ENCODE measurements at regions not wholly inside any gene's neighbourhood (a gene's known extent, or its start where the extent isn't known, plus 50 kb on each side); places are given as distances from the start of the nearest gene placed in this dataset.
A peak's percentile ranks its signal among the peaks of the same experiment; 100 is the strongest.
"Not testable (repeated sequence)": the region's sequence is repeated elsewhere in the genome, so short reads cannot be mapped to it uniquely, and the experiment has no call there.

- no peak for DNase-seq (ENCODE audit: low read depth)
Observed at GRCh38 chr2:182595650-182596049, 120.4 kb upstream of the DNAJC10 start.

DNA sequence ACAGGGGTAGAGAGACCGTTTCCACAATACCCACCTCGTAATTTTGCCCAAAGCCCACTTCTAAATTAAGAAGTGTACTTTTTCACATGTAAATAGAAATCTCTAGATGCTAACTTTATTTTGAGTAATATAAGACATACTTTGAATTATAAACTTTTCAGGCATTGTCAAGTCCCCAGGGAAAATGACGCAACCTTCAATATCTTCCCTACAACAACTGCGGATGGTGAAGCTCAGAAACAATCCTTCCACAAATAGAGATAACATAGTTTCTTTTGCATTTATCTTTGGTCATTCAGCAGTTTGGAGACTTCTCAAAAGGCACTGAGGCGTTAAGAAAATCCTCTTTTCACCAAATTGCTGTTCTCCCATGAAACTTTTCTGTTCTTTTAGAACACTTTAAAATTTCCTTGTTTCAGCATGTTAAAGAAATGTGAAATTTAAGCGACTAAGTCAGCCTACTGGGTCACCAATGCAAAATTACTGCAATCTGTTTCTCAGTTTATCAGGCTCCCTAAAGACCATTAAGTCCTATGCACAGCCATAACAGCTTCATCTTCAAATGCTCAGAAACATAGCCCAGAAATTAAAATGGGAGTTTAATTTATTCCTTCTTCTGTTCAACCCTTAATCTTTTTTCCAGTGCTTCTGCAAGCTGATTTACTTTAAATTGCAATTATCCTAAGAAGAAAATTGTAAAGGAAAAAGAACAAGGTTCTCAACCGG, 118.3 kb upstream of the DNAJC10 start:
- DNase-seq (ENCODE audit: low read depth): peak; percentile 6

- DNase-seq (ENCODE audit: low read depth): no peak
Observed at GRCh38 chr2:182598626-182599025, 117.4 kb upstream of the DNAJC10 start.

DNA sequence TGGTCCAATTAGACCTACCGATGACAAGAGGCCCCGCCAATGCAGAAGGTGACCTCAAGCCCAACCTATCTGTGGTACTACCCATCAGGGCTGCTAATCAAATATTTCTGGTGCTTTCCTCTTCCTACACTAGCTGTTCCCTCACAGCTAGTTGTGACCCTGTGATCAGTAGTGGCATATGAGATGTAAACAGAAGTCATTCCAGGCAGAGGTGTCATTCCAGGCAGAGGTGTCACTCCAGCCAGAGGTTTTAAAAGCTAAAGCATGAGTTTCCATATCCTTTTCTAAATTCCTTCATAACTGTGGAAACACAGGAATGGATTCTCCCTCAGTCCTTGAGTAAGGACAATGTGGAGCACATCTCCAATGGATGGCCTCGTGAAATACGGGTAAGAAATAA, 110.9 kb upstream of the DNAJC10 start:
- DNase-seq (ENCODE audit: low read depth): no peak

- DNase-seq (ENCODE audit: low read depth): no peak
Observed at GRCh38 chr2:182606728-182607681, 109.1 kb upstream of the DNAJC10 start.

DNA sequence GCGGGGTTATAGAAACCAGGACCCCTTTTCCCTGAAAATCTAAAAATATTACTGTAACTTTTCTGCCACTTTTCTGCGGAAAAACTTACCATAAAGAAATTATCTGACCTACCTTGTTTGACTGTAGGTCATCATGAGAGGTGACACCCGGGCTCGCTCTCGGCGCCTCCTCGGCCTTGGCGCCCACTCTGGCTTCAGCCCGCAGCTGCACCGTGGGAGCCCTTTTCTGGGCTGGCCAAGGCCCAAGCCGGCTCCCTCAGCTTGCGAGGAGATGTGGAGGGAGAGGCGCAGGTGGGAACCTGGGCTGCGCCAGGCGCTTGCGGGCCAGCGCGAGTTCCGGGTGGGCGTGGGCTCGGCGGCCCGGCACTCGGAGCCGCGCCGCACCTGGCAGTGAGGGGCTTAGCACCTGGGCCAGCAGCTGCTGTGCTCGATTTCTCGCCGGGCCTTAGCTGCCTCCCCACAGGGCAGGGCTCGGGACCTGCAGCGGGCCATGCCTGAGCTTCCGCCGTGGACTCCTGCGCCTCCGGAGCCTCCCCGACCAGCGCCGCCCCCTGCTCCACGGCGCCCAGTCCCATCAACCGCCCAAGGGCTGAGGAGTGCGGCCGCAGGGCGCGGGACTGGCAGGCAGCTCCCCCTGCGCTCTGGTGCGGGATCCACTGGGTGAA, 107.7 kb upstream of the DNAJC10 start:
- DNase-seq (ENCODE audit: low read depth): no peak

DNA sequence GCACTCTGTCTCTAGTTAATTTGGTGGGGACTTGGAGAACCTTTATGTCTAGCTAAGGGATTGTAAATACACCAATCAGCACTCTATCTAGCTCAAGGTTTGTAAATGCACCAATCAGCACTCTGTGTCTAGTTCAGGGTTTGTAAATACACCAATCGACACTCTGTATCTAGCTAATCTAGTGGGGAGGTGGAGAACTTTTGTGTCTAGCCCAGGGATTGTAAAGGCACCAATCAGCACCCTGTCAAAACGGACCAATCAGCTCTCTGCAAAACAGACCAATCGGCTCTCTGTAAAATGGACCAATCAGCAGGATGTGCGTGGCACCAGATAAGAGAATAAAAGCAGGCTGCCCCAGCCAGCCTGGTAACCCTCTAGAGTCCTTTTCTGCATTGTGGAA, 107.1 kb upstream of the DNAJC10 start:
- DNase-seq (ENCODE audit: low read depth): not testable (repeated sequence)

- DNase-seq (ENCODE audit: low read depth): no peak
Observed at GRCh38 chr2:182610231-182610630, 105.8 kb upstream of the DNAJC10 start.

GRCh38 chr2:182611009-182611408, 105.0 kb upstream of the DNAJC10 start:
- DNase-seq (ENCODE audit: low read depth): no peak

DNA sequence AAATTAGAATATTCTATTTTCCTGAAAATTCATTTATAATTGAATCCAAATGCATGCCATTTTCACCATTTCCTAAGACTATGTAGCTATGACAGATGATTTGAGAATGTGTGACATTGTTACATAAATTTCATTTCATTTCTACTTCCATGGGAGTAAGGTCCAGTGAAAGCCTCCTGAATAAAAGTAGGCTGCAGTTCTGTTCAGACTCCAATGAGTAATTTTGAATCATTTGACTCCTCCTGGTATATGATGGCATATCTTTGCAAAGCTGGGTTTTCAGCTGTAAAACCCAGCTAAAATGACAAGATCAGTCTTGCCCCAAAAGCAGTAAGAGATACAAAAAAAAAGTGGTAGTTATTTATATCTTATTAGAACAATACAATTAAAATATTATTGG, 101.0 kb upstream of the DNAJC10 start:
- DNase-seq (ENCODE audit: low read depth): no peak

- peak; percentile 41 for DNase-seq (ENCODE audit: low read depth)
Observed at GRCh38 chr2:182616471-182617393, 99.3 kb upstream of the DNAJC10 start.

GRCh38 chr2:182618672-182619079, 97.4 kb upstream of the DNAJC10 start:
- DNase-seq (ENCODE audit: low read depth): no peak

- no peak for DNase-seq (ENCODE audit: low read depth)
Observed at GRCh38 chr2:182619276-182619675, 96.8 kb upstream of the DNAJC10 start.

DNA sequence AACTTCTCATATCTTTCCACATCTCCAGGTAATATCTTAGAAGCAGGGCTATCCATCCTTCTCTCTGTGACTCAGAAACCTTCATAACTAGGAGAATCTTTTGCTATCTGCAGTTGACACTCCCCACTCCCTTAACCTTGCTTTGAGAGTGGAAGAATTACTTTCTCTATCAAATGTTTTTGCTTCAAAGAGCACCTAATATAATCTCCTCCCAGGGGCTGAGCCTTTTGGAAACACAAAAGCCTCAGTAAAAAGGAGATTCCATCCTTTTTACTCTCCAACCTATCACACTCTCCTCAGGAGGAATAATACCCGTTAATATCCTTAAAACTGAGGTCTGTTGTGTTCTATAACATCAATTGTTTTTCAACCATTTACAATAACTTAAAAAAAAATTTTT, 94.9 kb upstream of the DNAJC10 start:
- DNase-seq (ENCODE audit: low read depth): no peak

DNA sequence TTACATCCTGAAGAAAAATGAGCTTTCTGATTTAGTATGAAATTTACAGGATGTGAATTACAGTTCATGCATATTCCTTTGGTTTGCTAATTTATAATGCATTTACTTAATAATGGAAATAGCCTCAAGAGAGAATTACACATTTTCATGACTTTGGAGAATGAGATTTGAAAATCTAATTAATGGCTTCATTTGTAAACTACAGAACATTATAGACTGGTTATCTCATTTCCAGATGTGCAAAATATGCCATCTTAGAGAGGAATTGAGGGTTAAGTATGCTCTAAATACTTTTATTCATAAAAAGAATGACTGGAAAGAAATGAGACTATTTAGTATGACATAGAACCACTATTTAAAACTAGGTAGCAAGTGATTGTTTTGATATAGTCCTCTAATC, 94.2 kb upstream of the DNAJC10 start:
- DNase-seq (ENCODE audit: low read depth): no peak

GRCh38 chr2:182622231-182622630, 93.8 kb upstream of the DNAJC10 start:
- DNase-seq (ENCODE audit: low read depth): no peak

- DNase-seq (ENCODE audit: low read depth): no peak
Observed at GRCh38 chr2:182625814-182626213, 90.2 kb upstream of the DNAJC10 start.

DNA sequence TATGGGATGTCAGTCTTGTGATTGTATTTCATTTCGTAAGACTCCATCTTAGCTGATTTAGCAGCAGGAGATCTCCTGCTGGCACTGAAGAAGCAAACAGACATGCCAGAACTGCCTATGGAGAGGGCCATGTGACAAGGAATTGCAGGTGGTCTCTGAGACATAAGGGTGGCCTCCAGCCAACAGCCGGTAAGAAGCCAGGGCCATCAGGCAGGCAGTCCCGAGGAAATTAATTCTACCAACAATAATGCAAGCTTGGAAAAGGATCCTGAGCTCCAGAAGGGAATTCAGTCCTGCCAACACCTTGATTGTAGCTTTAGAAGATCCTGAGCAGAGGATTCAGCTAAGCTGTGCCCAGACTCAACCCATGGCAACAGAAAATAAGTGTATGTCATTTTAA, 87.1 kb upstream of the DNAJC10 start:
- no peak for DNase-seq (ENCODE audit: low read depth)

DNA sequence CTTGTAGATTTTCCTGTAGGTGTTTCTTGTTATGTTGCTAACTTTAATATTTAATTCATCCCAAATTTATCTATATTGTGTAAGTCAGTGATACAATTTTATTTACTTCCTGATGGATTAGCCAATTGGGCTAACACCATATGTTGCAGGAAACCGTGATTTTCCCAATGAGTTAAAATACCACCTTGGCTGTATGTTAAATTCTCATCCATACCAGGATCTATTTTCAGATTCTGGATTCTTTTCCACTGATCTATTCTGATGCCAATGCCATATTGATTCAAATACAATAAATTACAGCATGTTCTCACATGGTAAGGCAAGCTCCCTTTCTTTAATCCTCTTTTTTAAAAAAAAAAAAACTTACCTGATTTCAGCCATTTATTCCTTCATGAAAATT, 85.8 kb upstream of the DNAJC10 start:
- DNase-seq (ENCODE audit: low read depth): no peak

DNA sequence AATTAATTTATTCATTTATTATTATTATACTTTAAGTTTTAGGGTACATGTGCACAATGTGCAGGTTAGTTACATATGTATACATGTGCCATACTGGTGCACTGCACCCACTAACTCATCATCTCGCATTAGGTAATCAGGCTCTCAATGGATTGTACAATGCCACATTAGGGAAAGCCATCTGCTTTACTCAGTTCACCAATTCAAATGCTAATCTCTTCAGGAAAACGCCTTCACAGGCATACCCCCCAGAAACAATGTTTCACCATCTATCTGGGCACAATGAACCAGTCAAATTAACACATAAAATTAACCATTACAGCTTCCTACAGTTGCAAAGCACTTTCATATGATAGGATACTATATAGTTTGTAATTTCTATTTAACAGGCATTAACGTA, 84.8 kb upstream of the DNAJC10 start:
- DNase-seq (ENCODE audit: low read depth): no peak

DNA sequence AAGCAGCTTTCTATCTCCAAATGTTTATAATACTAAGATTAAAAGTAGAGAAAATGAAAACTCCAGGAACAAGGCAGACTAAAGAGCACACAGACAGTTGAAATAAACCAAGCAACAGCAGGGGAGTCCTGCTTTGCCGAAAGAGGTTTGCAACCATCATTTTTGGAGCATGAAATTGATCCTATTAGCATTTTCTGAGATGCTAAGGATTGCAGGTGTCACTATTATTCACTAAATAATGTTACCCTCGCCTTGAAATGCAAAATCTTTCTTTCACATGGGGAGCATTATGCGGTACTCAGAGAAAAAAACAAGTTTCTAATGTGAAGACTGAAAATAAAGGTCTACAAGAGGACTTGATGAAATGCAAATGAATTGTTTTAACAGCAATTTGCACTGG, 81.7 kb upstream of the DNAJC10 start:
- DNase-seq (ENCODE audit: low read depth): no peak

DNA sequence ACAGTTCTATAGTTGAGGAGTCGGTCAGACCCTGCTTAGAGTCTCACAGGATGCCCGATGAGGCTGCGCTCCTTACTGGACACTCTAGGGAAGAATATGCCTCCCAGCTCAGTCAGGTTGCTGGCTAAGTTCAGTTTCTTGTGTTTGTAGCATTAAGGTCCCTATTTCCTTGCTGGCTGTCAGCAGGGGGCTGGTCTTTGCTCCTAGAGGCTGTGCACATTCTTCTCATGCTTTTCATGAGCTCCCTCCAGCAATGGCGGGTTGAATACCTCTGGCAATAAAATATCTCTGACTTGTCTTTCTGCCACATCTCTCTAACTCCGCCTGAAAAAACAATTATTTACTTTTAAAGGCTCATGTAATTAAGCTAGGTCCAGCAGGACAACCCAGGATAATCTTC, 79.4 kb upstream of the DNAJC10 start:
- no peak for DNase-seq (ENCODE audit: low read depth)

Measured in fibroblast of gingiva (primary cell).